Common myeloid progenitor, CD34-positive (primary cell): ENCODE measurements at regions not wholly inside any gene's neighbourhood (a gene's known extent, or its start where the extent isn't known, plus 50 kb on each side); places are given as distances from the start of the nearest gene placed in this dataset.
A peak's percentile ranks its signal among the peaks of the same experiment; 100 is the strongest.

Source experiments
- CTCF ChIA-PET: fragments of 350-600 bp; sonication (Branson Sonifier 250); formaldehyde crosslinking; loops from one replicate; lab custom pipeline; 2021; ENCODE audit warnings: antibody characterized with exemption; lab: Charles Lee
- POLR2A ChIA-PET: fragments of 350-600 bp; sonication (Branson Sonifier 250); formaldehyde crosslinking; loops from one replicate; lab custom pipeline; 2021; ENCODE audit warnings: antibody characterized with exemption; lab: Charles Lee
- DNase-seq, 3 donors: peaks; one replicate each; pipeline versions ENCODE4 v3.0.0 to v3.0.0-alpha.2; 2013
- H3K27ac ChIP-seq, 2 experiments: 1 replicate in 1 of 2; 2 replicates in 1 of 2; pipeline ENCODE4 v1.7.0; 2013; ENCODE audit warnings: inconsistent platforms in 2 of 2, low read length in 2 of 2, mild to moderate bottlenecking in 2 of 2, low read depth in 1 of 2, moderate library complexity in 1 of 2; ENCODE audit not compliant: severe bottlenecking in 2 of 2, insufficient read depth in 1 of 2, poor library complexity in 1 of 2
- H3K27me3 ChIP-seq, 5 experiments: replicated peaks in 2 of 5; 1 replicate in 3 of 5; 2 replicates in 2 of 5; pipeline versions ENCODE4 v1.6.1 to v1.7.0; 2013; ENCODE audit warnings: low read length in 4 of 5, mild to moderate bottlenecking in 2 of 5, moderate library complexity in 2 of 5, inconsistent platforms in 1 of 5; ENCODE audit not compliant: insufficient read depth in 5 of 5, control insufficient read depth in 4 of 5
- H3K36me3 ChIP-seq, 4 experiments: 1 replicate in 2 of 4; 2 replicates in 2 of 4; pipeline versions ENCODE4 v1.6.1 to v1.7.0; 2013; ENCODE audit warnings: low read length in 3 of 4, control low read depth in 1 of 4, mild to moderate bottlenecking in 1 of 4; ENCODE audit not compliant: control insufficient read depth in 4 of 4, insufficient read depth in 4 of 4
- H3K4me1 ChIP-seq, 4 experiments: 1 replicate in 3 of 4; 2 replicates in 1 of 4; pipeline versions ENCODE4 v1.6.1 to v1.7.1; 2013; ENCODE audit warnings: low read length in 3 of 4, mild to moderate bottlenecking in 3 of 4, control low read depth in 1 of 4, inconsistent platforms in 1 of 4, moderate library complexity in 1 of 4; ENCODE audit not compliant: control insufficient read depth in 4 of 4, insufficient read depth in 4 of 4; ENCODE audit errors: control extremely low read depth in 1 of 4
- H3K4me3 ChIP-seq, 7 experiments: 1 replicate in 4 of 7; 2 replicates in 3 of 7; pipeline versions ENCODE4 v1.5.1 to v1.7.0; 2013; ENCODE audit warnings: mild to moderate bottlenecking in 7 of 7, low read length in 6 of 7, moderate library complexity in 6 of 7, inconsistent platforms in 2 of 7, low read depth in 2 of 7, control low read depth in 1 of 7; ENCODE audit not compliant: insufficient read depth in 4 of 7, control insufficient read depth in 1 of 7; ENCODE audit errors: extremely low read depth in 1 of 7
- H3K9me3 ChIP-seq, 5 experiments: 1 replicate in 4 of 5; 2 replicates in 1 of 5; pipeline versions ENCODE4 v1.6.1 to v1.7.1; 2013; ENCODE audit warnings: low read length in 4 of 5, mild to moderate bottlenecking in 2 of 5, inconsistent platforms in 1 of 5, low read depth in 1 of 5, moderate library complexity in 1 of 5; ENCODE audit not compliant: control insufficient read depth in 4 of 5, insufficient read depth in 2 of 5; ENCODE audit errors: control extremely low read depth in 1 of 5
- WGBS: methylation state at CpG from one replicate; pipeline ENCODE4 v1.1.5; 2013; ENCODE audit not compliant: insufficient coverage; 5-methylcytosine and 5-hydroxymethylcytosine counted together

GRCh38 chr4:59517007-59517406, 1683.1 kb upstream of the ADGRL3 start:
- no peaks in the 10 kb centered on the region for H3K36me3 ChIP-seq
- POLR2A ChIA-PET: interaction anchor here (0.7 kb wide), 1 partner anchor 232 kb away, joined by 3 read pairs; no protein-coding TSS in a partner anchor
- H3K4me3 ChIP-seq: no peak overlapping the region
- no peak for DNase-seq
- WGBS: 86% methylated on average over 1 of the region's 2 CpGs
- no peak overlapping the region for H3K27ac ChIP-seq
- no peaks in the 10 kb centered on the region for H3K9me3 ChIP-seq
- CTCF ChIA-PET: no interaction called here
- no peaks in the 10 kb centered on the region for H3K4me1 ChIP-seq
- H3K27me3 ChIP-seq: no peaks in the 10 kb centered on the region

DNA sequence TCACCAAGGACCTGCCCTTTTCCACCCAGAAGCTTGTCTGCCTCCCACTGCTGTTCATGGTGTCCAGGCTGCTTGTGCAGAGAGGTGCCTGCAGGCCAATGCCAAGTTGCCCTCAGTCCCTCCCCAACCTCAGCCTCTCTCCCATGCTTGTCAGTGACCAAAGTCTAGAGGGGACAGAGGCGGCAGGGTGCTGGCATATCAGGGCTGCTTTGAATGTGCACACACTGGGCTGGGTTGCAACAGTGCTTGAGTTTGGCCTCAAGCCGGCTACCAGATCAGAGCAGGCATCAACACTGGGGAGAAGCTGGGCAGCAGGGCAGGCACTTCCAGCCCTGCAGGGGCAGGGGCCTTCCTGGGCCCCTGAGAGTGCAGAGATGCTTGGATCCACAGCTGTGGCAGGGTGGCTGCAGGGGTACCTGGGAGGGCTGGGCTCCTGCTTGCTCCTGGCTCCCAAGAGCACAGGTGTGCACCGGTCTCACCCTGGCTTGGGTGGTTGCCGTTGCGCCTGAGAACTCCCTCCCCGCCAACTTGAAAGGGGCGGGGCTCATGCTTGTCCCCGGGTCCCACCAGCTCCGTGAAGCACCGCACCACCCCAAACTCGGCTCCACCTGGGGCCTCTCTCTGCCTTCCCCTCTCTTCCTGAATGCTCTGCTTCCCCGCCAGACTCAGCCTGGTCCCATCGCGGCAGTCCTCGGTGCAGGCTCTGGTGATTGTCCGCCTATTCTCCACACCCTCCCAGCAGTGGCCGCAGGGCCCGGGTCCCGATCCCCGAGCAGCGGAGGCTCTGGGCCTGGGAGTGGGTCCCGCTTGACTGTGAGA, 1681.9 kb upstream of the ADGRL3 start:
- no peaks in the 10 kb centered on the region for H3K9me3 ChIP-seq
- no peaks in the 10 kb centered on the region for H3K27me3 ChIP-seq
- no peaks in the 10 kb centered on the region for H3K36me3 ChIP-seq
- CTCF ChIA-PET: interaction anchor here (0.6 kb wide), 1 partner anchor 28 kb away, joined by 4 read pairs; no protein-coding TSS in a partner anchor
- 97% methylated on average over 16 of the region's 22 CpGs for WGBS
- H3K4me3 ChIP-seq: no peak overlapping the region
- H3K4me1 ChIP-seq: no peaks in the 10 kb centered on the region
- POLR2A ChIA-PET: no interaction called here
- DNase-seq: no peak
- no peak overlapping the region for H3K27ac ChIP-seq

- no peak for DNase-seq
- H3K36me3 ChIP-seq: no peaks in the 10 kb centered on the region
- no peak overlapping the region for H3K4me3 ChIP-seq
- no peak overlapping the region for H3K27ac ChIP-seq
- CTCF ChIA-PET: no interaction called here
- no peaks in the 10 kb centered on the region for H3K9me3 ChIP-seq
- no peaks in the 10 kb centered on the region for H3K27me3 ChIP-seq
- POLR2A ChIA-PET: no interaction called here
- no peaks in the 10 kb centered on the region for H3K4me1 ChIP-seq
Measured at GRCh38 chr4:59525885-59526284, 1674.2 kb upstream of the ADGRL3 start.

- H3K9me3 ChIP-seq: no peaks in the 10 kb centered on the region
- CTCF ChIA-PET: interaction anchor here (0.9 kb wide), 1 partner anchor 9 kb away, joined by 3 read pairs; no protein-coding TSS in a partner anchor
- H3K27me3 ChIP-seq: no peaks in the 10 kb centered on the region
- DNase-seq: peak in 1 of 3 donors; percentile 10
- H3K27ac ChIP-seq: no peak overlapping the region
- no peaks in the 10 kb centered on the region for H3K36me3 ChIP-seq
- H3K4me3 ChIP-seq: no peak overlapping the region
- POLR2A ChIA-PET: no interaction called here
- WGBS: no CpG with 5 or more reads among the region's 1 CpG
- peaks cover 3 to 17% (median 9%) of the 10 kb centered on the region in 4 experiments for H3K4me1 ChIP-seq
Measured at GRCh38 chr4:59535541-59535940, 1664.6 kb upstream of the ADGRL3 start.

DNA sequence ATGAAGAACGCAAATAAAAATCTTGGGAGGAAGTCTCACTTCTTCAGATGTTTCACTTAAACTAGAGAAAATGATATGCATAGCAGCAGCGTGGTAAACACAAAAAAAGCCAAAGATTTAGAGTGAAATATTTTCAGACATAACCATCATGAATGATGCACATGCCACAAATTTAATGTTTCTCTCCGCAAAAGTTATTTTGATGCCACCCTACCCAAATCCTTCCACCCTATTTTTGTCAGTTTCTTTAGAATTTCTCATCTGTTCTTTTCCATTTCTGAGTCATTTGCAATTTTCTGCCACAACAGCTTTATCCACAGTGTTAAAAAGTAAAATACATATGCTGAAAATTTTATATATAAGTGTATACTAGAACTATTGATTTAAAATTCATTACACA, 1663.7 kb upstream of the ADGRL3 start:
- CTCF ChIA-PET: interaction anchor here (0.9 kb wide), 1 partner anchor 8 kb away, joined by 3 read pairs; no protein-coding TSS in a partner anchor
- POLR2A ChIA-PET: no interaction called here
- H3K27ac ChIP-seq: no peak overlapping the region

DNA sequence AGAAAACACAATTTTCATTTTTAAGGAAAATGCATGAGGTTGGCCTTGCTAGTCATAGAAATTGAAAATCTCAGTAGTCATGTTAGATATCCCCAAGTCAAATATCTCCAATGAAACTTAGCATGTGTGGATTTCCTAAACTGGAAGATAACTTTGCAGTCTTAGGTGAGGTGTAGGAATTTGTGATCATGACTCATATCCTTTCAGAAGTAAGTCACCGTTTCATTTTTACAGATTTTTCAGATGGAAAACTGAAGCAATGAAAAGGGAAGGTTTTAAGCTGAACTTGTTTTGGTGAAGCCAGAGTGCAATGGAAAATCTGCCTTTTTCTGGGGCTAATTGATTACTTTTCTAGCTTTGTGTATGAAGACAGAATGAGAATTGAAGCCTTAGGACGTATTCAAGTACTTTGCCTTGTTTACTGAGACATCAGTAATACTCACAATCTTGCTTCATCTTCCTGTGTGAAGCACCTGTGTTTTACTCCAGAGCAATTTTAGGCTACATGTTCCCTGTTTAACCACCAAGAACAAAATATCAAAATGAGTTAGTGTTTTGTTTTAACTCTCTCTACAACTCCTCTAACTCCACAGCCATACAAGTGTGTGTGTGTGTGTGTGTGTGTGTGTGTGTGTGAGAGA, 1662.8 kb upstream of the ADGRL3 start:
- Histone ChIP-seq H3K4me1 (peaks cover 3 to 17% (median 9%) of the 10 kb centered on the region in 4 experiments), H3K27ac (no peak overlapping the region), H3K36me3 (no peaks in the 10 kb centered on the region), H3K4me3 (no peak overlapping the region), H3K9me3 (no peaks in the 10 kb centered on the region), H3K27me3 (no peaks in the 10 kb centered on the region)
- ChIA-PET POLR2A (no interaction called here), CTCF (interaction anchor here (0.8 kb wide), 1 partner anchor 12 kb away, joined by 3 read pairs; no protein-coding TSS in a partner anchor)
- DNase-seq: peak in 1 of 3 donors; percentile 28
- no CpG with 5 or more reads among the region's 2 CpGs for WGBS

More for the DNA sequence above, 1663.7 kb upstream of the ADGRL3 start:
- 83% methylated on average over 2 of the region's 3 CpGs for WGBS
- H3K36me3 ChIP-seq: no peaks in the 10 kb centered on the region
- H3K9me3 ChIP-seq: no peaks in the 10 kb centered on the region
- no peaks in the 10 kb centered on the region for H3K27me3 ChIP-seq
- peaks cover 3 to 17% (median 9%) of the 10 kb centered on the region in 4 experiments for H3K4me1 ChIP-seq
- DNase-seq: no peak
- no peak overlapping the region for H3K4me3 ChIP-seq

DNA sequence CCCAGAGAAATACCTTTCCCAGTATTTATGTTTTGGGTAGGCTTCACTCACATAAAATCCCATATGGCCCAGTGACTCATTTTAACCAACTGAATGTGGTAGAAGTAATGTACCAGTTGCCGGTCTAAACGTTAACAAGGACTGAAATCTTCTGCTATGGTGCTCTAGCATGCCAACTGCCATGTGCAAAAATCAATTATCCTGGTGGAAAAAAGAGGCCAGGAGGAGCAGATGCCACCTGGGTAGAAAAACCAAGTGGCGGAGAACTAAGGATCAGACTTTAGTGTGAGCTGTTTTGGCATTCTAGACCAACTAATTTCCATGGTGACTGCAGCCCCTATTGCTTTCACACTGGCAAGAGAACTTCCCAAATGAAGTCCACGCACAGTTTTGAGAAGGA, 1660.7 kb upstream of the ADGRL3 start:
- ChIA-PET POLR2A (no interaction called here), CTCF (no interaction called here)
- WGBS: 100% methylated on average over 4 of the region's 4 CpGs
- Histone ChIP-seq H3K4me1 (peaks cover 3 to 17% (median 9%) of the 10 kb centered on the region in 4 experiments), H3K9me3 (no peaks in the 10 kb centered on the region), H3K27me3 (no peaks in the 10 kb centered on the region), H3K36me3 (no peaks in the 10 kb centered on the region), H3K4me3 (no peak overlapping the region), H3K27ac (no peak overlapping the region)
- no peak for DNase-seq
